ENCODE measurements at regions not wholly inside any gene's neighbourhood (a gene's known extent, or its start where the extent isn't known, plus 50 kb on each side); places are given as distances from the start of the nearest gene placed in this dataset.
"Not testable (repeated sequence)": the region's sequence is repeated elsewhere in the genome, so short reads cannot be mapped to it uniquely, and the experiment has no call there.

- Histone ChIP-seq H3K27me3 (ENCODE audit: control insufficient read depth in 2 of 2, insufficient read depth in 2 of 2, low read length in 2 of 2) (no peaks in the 10 kb centered on the region), H3K36me3 (ENCODE audit: control insufficient read depth, insufficient read depth, low read length) (no peaks in the 10 kb centered on the region), H2AFZ (ENCODE audit: low read depth, low read length) (no peak overlapping the region), H3K4me3 (no peak overlapping the region), H3K9ac (ENCODE audit: insufficient read depth in 1 of 2, low read depth in 2 of 2, low read length in 2 of 2) (no peak overlapping the region), H3K27ac (ENCODE audit: extremely low read depth, low read depth, low read length) (no peak overlapping the region), H3K9me1 (ENCODE audit: control insufficient read depth, insufficient read depth, low read length) (no peaks in the 10 kb centered on the region), H3K9me3 (replicated peaks; ENCODE audit: control insufficient read depth, insufficient read depth, low read depth, low read length) (no peaks in the 10 kb centered on the region), H3K4me1 (replicated peaks in 1 of 2; ENCODE audit: control insufficient read depth in 2 of 2, insufficient read depth in 2 of 2, low read length in 2 of 2) (no peaks in the 10 kb centered on the region), H3K4me2 (ENCODE audit: insufficient read depth, low read length) (no peak overlapping the region), H3K79me2 (ENCODE audit: control insufficient read depth, insufficient read depth, low read length) (no peaks in the 10 kb centered on the region), H4K20me1 (replicated peaks; ENCODE audit: control insufficient read depth, insufficient read depth, low read length) (no peaks in the 10 kb centered on the region)
- ATAC-seq (no peak), FAIRE-seq (no peak), DNase-seq (ENCODE audit: extremely low read depth in 1 of 4, low spot score in 3 of 4) (no peak)
- intact Hi-C loops (cut with micrococcal nuclease) = no loop called here
- WGBS (ENCODE audit: insufficient coverage, low coverage, missing lambda C conversion rate) = 22% methylated on average over 7 of the region's 23 CpGs
- ChIA-PET POLR2A (no interaction called here), CTCF (ENCODE audit: low intra/inter-chr PET ratio) (no interaction called here)
- BruUV-seq (replicated peaks) = no TSS peak
- TF ChIP-seq NRF1 (conservative IDR thresholded peaks at IDR 0.05 in 1 of 2, IDR thresholded peaks at IDR 0.05 in 1 of 2) (no peak), ID3 (CRISPR knock-in tag; IDR thresholded peaks at IDR 0.05) (no peak), ID3 (tag; IDR thresholded peaks at IDR 0.05) (no peak), ELF2 (CRISPR knock-in tag; IDR thresholded peaks at IDR 0.05) (no peak), TAF1 (IDR thresholded peaks at IDR 0.05; ENCODE audit: control insufficient read depth, extremely low read depth, insufficient read depth, low read length, severe bottlenecking) (no peak)
- in situ Hi-C loops (cut with MboI) = no loop called here
Observed at GRCh38 chrX:39275500-39276068, 474.3 kb downstream of the MID1IP1 start.

- H3K4me3 ChIP-seq; BruUV-seq (replicated peaks); ATAC-seq; H4K20me1 ChIP-seq (replicated peaks; ENCODE audit: control insufficient read depth, insufficient read depth, low read length); in situ Hi-C loops (cut with MboI); FAIRE-seq; H3K27me3 ChIP-seq (ENCODE audit: control insufficient read depth in 2 of 2, insufficient read depth in 2 of 2, low read length in 2 of 2); H3K9ac ChIP-seq (ENCODE audit: insufficient read depth in 1 of 2, low read depth in 2 of 2, low read length in 2 of 2); CTCF ChIA-PET (ENCODE audit: low intra/inter-chr PET ratio); H3K36me3 ChIP-seq (ENCODE audit: control insufficient read depth, insufficient read depth, low read length); H2AFZ ChIP-seq (ENCODE audit: low read depth, low read length); H3K9me1 ChIP-seq (ENCODE audit: control insufficient read depth, insufficient read depth, low read length); H3K79me2 ChIP-seq (ENCODE audit: control insufficient read depth, insufficient read depth, low read length); H3K9me3 ChIP-seq (replicated peaks; ENCODE audit: control insufficient read depth, insufficient read depth, low read depth, low read length); POLR2A ChIA-PET; H3K27ac ChIP-seq (ENCODE audit: extremely low read depth, low read depth, low read length); H3K4me1 ChIP-seq (replicated peaks in 1 of 2; ENCODE audit: control insufficient read depth in 2 of 2, insufficient read depth in 2 of 2, low read length in 2 of 2); intact Hi-C loops (cut with micrococcal nuclease); DNase-seq (ENCODE audit: extremely low read depth in 1 of 4, low spot score in 3 of 4); H3K4me2 ChIP-seq (ENCODE audit: insufficient read depth, low read length): not testable (repeated sequence)
- no CpG with 5 or more reads among the region's 46 CpGs for WGBS (ENCODE audit: insufficient coverage, low coverage, missing lambda C conversion rate)
Observed at GRCh38 chrX:39277685-39278390, 476.6 kb downstream of the MID1IP1 start.
